WI38 (cell line): ENCODE measurements at regions not wholly inside any gene's neighbourhood (a gene's known extent, or its start where the extent isn't known, plus 50 kb on each side); places are given as distances from the start of the nearest gene placed in this dataset.
A peak's percentile ranks its signal among the peaks of the same experiment; 100 is the strongest.

ENCODE experiments used
- H3K4me3 ChIP-seq: 2 replicates; pipeline ENCODE4 v1.5.1; 2011; ENCODE audit warnings: low read depth, mild to moderate bottlenecking, control low read depth, low read length
- TF ChIP-seq, protein P1 (sequence below): IDR thresholded peaks from 2 replicates; pipeline ENCODE4 v1.5.1; 2012; ENCODE audit warnings: low read depth, mild to moderate bottlenecking, control low read depth, low read length

DNA sequence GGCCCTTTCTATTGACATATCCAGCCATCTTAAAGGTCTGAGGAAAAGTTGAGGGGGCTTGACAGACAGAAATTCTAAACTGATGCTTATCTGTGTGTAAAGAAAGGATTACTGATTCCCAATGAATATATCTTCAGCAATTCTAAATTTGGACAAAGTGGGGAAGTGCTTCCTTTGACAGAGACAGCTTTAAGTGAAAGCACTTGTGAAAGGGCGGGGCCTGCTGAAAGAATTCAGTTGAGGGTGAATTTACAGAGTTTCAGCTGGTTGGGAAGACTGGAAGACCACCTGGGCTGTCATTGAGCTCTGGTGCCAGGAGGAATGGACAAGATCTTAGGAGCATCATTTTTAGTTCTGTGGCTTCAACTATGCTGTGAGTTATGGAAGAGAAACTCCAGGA lies 412.5 kb upstream of the OR4E1 start:
- H3K4me3 ChIP-seq = no peak overlapping the region
- TF ChIP-seq, protein P1, sequence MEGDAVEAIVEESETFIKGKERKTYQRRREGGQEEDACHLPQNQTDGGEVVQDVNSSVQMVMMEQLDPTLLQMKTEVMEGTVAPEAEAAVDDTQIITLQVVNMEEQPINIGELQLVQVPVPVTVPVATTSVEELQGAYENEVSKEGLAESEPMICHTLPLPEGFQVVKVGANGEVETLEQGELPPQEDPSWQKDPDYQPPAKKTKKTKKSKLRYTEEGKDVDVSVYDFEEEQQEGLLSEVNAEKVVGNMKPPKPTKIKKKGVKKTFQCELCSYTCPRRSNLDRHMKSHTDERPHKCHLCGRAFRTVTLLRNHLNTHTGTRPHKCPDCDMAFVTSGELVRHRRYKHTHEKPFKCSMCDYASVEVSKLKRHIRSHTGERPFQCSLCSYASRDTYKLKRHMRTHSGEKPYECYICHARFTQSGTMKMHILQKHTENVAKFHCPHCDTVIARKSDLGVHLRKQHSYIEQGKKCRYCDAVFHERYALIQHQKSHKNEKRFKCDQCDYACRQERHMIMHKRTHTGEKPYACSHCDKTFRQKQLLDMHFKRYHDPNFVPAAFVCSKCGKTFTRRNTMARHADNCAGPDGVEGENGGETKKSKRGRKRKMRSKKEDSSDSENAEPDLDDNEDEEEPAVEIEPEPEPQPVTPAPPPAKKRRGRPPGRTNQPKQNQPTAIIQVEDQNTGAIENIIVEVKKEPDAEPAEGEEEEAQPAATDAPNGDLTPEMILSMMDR = no peak

DNA sequence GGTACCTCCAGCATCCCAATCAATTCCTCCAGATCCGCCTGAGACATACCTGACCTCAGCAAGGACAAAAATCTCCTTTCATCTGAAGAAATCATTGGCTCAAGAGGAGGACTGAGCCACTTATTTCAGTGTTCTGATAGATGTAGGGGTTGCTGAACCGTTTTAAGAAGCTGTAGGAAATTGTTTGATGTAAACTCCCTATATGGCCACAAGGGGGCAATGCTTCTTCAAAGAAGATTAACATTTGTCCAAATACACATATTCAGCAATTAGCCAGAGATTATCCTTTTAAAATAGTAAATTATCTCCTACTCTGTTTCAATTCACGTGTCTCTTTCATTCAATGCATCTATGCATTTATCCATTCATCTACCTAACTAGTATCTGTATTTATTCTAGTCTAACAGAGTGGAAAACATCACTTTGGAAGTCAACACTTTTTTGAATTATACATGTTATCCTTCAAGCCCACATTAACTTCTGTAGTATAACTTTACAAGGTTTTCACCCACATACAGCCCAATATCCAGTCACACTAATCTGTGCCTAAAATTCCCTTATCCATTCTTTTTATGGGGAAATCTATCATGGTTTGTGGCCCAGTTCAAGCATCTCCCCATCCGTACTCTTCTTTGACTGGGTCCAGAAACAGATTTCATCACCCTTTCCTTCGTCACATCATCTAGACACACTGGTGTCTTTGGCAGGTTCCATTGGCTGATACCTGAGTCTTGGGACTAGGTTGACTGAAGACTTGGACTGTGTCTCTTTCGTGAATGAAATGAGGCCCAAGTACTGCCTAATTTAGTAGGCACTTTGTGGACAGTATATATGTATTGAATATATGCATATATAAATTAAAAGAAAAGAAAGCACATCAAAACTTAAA lies 411.0 kb upstream of the OR4E1 start:
- TF ChIP-seq, protein P1 = peak; percentile 51
- H3K4me3 ChIP-seq = no peak overlapping the region

DNA sequence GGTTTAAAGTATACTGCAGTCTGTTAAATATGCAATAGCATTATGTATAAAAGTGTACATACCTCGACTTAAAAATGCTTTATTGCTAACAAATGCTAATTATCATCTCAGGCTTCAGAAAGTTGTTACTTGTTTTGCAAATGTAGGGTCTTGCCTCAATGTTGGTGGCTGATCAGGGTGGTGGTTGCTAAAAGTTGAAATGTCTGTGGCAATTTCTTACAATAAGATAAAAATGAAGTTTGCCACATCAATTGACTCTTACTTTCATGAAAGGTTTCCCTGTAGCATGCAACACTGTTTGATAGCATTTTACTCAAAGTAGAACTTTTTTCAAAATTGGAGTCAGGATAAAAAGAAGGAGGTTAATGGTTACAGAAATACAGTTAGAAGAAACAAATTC lies 407.7 kb upstream of the OR4E1 start:
- TF ChIP-seq, protein P1 = no peak

DNA sequence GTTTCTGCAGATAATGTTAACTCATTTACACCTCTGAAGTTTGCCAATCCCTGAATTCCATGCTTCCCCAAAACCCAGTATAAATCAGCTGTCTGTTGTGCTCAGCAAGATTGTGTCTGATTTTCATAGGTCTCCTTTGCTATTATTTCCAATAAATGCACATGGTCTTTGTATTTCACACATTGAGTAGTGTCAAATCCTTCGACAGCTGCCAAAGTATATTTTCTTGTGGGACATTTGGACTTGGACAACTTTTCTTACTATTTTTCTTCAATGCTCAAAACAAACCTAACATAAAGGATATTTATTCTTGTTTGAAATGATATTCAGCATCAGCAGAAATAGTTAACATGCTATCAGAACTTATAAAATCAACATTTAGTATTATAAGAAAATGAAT lies 406.1 kb upstream of the OR4E1 start:
- H3K4me3 ChIP-seq = no peak overlapping the region
- TF ChIP-seq, protein P1 = no peak

More for the DNA sequence above, 407.7 kb upstream of the OR4E1 start:
- H3K4me3 ChIP-seq = no peak overlapping the region

DNA sequence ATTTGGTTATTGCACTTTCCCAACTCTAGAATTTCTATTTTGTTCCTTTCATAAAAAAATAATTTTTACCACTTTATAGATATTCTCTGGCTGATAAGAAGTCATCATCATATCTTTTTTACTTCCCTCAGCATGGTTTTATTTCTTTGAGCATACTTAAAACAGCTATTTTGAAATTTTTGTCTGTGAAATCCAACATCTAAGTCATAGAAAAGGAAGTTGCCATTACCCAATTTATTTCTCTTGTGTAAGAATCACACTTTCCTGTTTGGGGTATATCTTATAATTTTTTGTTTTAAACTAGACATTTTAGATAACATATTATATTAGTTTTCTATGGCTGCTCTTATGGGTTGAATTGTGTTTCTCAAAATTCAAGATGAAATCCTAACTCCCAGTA lies 400.2 kb upstream of the OR4E1 start:
- TF ChIP-seq, protein P1 = no peak
- no peak overlapping the region for H3K4me3 ChIP-seq

DNA sequence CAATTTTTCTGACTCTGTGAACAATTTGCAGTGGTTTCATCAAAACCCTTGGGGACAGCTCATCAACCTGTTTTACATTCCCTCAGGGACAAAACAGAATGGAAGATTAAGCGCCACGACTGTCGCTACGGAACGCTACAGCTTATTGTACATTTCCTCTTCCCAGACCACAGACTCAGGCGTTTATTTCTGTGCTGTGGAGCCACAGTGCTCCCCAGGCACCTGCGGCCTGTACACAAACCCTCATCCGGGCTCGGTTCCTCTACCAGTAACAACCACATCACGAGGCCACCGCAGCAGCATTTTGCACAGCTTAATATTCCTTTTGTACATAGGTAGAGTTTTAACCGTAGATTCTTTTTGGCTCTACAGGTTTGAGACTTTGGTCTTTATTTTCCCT lies 397.4 kb upstream of the OR4E1 start:
- TF ChIP-seq, protein P1 = no peak
- no peak overlapping the region for H3K4me3 ChIP-seq

DNA sequence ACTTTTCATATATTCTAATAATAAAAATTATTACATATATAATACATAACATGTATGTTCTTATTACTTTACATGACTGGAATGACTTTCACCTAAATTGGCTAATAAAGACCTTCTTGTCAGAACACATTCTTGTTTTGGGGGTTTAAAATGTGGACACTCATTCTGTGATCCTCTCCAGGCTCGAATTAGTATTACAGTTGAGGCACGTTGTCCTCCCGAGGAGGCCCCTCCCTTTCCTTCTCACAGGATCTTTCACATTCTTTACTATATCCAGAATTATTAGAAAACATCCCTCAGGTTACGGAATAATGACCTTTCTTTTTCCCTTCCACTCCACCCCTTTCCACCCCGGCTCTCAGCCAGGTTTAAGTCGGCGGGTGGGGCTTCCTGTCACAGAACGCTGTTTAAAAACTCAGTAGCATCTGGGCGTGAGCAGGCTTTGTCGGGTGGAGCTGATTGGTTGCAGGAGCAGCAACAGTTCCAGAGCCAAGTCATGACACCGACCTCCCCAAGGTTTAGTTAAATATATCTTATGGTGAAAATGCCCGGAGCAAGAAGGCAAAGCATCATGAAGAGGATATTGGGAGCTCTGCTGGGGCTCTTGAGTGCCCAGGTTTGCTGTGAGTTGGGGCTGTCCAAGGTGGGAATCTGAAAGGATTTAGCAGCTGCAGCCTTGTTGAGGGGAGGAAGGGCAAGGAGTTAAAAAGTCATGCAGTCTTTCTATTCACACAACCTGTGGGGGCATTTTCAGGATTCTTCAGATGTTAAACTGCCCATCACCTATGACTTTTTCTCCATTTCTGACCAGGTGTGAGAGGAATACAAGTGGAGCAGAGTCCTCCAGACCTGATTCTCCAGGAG lies 396.7 kb upstream of the OR4E1 start:
- TF ChIP-seq, protein P1 = no peak
- no peak overlapping the region for H3K4me3 ChIP-seq
